Superior temporal gyrus (tissue), 1 donor: ENCODE measurements at regions not wholly inside any gene's neighbourhood (a gene's known extent, or its start where the extent isn't known, plus 50 kb on each side); places are given as distances from the start of the nearest gene placed in this dataset.

Source experiments
- DNase-seq: peaks from one replicate; pipeline ENCODE4 v3.0.0-alpha.2; 2016; ENCODE audit errors: extremely low spot score

- no peak for DNase-seq
Measured at GRCh38 chr18:55166260-55166598, 207.0 kb upstream of the CCDC68 start.

- no peak for DNase-seq
Measured at GRCh38 chr18:55163550-55163949, 204.3 kb upstream of the CCDC68 start.

GRCh38 chr18:55161916-55162315 is 202.7 kb upstream of the CCDC68 start:
- DNase-seq = no peak

- DNase-seq = no peak
Measured at GRCh38 chr18:55159027-55159426, 199.8 kb upstream of the CCDC68 start.

GRCh38 chr18:55158570-55158969 is 199.3 kb upstream of the CCDC68 start:
- no peak for DNase-seq

DNA sequence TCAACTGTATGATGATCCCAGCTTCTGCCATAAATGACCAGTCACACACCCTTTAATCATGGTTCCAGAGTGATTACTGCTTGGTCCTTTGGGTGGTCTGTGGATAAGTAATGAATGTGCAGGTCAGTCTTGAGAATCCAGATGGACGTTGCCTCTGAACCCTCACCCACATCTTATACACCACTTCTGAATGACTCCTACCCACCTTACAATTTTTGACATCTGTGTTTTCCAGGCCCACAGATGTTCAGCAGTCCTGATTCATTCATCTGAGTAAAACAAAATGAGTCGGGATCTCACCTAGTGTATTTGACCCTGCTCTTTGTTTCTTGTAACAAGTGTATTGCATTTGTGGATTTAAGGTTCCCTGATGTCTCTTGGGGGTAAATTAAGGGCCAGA is 194.1 kb upstream of the CCDC68 start:
- DNase-seq = no peak

GRCh38 chr18:55152801-55153200 is 193.5 kb upstream of the CCDC68 start:
- no peak for DNase-seq

- no peak for DNase-seq
Measured at GRCh38 chr18:55149994-55150393, 190.7 kb upstream of the CCDC68 start.

- DNase-seq = no peak
Measured at GRCh38 chr18:55147791-55148190, 188.5 kb upstream of the CCDC68 start.

- no peak for DNase-seq
Measured at GRCh38 chr18:55144193-55144930, 185.1 kb upstream of the CCDC68 start.

- no peak for DNase-seq
Measured at GRCh38 chr18:55142410-55142809, 183.1 kb upstream of the CCDC68 start.

DNA sequence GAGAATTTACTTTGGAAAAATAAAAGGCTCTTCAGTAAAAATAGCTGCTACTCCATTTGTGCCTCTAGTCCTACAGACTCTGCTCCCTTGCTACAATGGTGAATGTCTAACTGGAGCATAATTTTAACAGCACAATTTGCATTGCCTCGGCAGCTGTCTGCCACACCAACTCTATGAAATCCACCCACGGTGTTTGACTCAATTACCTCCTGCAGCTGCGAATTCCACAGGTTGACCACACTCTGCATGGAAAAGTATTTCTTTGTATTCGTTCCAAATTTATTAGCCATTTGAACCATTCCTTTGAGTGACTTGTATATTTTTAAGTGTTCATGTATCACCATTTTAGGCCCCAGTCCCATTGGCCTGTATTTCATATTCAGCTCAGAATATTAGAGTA is 182.1 kb upstream of the CCDC68 start:
- DNase-seq = peak; percentile 29

- DNase-seq = no peak
Measured at GRCh38 chr18:55139836-55140235, 180.6 kb upstream of the CCDC68 start.

GRCh38 chr18:55139307-55139706 is 180.0 kb upstream of the CCDC68 start:
- DNase-seq = no peak

GRCh38 chr18:55138401-55138800 is 179.1 kb upstream of the CCDC68 start:
- no peak for DNase-seq

- DNase-seq = no peak
Measured at GRCh38 chr18:55137602-55138001, 178.3 kb upstream of the CCDC68 start.

GRCh38 chr18:55136864-55137263 is 177.6 kb upstream of the CCDC68 start:
- DNase-seq = no peak

- DNase-seq = no peak
Measured at GRCh38 chr18:55136258-55136657, 177.0 kb upstream of the CCDC68 start.

DNA sequence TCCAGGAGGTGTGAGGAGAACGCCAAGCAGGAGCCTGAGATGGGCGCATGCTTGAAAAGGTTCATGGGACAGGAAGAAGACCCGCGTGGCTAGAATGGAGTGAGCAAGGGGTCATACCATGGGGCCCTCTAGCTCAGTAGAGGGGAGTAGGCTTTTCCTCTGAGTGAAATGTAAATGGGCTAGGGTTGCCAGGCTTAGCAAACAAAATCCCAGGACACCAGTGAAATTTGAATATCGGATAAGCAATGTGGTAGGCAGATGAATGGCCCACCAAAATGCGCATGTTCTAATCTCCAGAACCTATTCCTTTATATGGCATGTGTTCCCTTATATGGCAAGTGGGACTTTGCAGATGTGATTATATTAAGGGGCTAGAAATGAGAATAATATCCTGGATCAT is 174.1 kb upstream of the CCDC68 start:
- no peak for DNase-seq

DNA sequence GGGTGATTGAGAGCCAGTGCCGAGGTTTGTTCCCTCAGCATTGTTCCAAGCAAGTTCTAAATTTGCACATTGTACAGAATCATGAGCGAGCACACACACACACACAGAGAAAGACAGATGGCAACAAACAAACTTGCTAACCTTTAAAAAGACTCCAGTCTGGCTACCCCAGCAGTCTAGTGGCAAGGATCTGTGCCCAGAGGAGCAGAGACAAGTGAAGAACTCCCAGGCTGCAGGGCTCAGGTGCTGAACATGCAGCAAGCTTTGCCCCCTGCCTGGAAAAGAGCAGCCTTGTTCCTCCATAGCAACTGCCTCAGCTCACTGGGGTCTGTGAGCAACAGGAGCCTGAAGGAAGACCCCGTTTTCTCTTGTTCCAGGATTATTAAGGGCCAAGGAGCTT is 169.2 kb upstream of the CCDC68 start:
- no peak for DNase-seq

DNA sequence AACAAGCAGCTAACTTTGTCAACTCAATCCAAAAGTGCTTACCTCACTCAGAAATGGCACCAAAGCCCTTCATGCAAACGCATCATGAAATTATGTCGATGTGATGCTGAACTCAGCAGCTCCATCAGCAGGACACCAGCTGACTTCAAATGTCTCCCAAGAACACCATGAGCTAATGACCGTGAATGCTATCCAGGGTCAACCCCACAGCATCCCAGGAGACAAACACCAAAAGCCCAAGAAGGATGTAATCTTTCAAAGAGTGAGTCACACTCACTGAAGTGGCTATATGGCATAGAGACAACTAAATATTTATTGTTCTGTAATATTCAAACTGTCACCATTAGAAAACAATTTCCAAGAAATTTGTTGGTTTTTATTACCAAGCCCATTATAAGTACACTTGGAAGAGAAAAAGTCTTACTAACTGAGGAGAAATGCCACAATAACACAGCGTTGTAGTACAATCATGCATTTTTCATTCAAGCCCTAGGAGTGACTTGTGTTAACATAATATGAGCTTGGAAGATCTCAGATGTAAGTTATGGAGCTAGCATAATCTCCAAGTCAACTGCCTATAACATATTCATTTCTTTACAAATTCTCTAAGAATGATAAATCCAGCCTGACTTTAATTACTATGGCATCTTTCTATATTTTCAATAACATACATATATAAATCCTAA is 165.0 kb upstream of the CCDC68 start:
- no peak for DNase-seq

GRCh38 chr18:55123361-55123760 is 164.1 kb upstream of the CCDC68 start:
- no peak for DNase-seq

- DNase-seq = no peak
Measured at GRCh38 chr18:55121397-55122170, 162.3 kb upstream of the CCDC68 start.
